Thyroid gland (tissue), 4 donors: ENCODE measurements at regions not wholly inside any gene's neighbourhood (a gene's known extent, or its start where the extent isn't known, plus 50 kb on each side); places are given as distances from the start of the nearest gene placed in this dataset.

Experiments used
- POLR2A ChIP-seq, 2 donors: fragments of 450-650 bp; IDR thresholded peaks; one replicate each; pipeline ENCODE4 v1.6.1; 2017; ENCODE audit warnings: antibody characterized with exemption in 2 of 2, mild to moderate bottlenecking in 2 of 2, moderate library complexity in 1 of 2
- TF ChIP-seq, protein P1 (sequence below), 6 experiments: fragments of 200-600 bp in 3 of 6; fragments of 450-650 bp in 3 of 6; sonication (generic) in 3 of 6; IDR thresholded peaks; one replicate each; pipeline ENCODE4 v1.5.1; 2016 to 2019; ENCODE audit warnings: antibody characterized with exemption in 6 of 6, mild to moderate bottlenecking in 2 of 6, inconsistent platforms in 1 of 6, moderate library complexity in 1 of 6

DNA sequence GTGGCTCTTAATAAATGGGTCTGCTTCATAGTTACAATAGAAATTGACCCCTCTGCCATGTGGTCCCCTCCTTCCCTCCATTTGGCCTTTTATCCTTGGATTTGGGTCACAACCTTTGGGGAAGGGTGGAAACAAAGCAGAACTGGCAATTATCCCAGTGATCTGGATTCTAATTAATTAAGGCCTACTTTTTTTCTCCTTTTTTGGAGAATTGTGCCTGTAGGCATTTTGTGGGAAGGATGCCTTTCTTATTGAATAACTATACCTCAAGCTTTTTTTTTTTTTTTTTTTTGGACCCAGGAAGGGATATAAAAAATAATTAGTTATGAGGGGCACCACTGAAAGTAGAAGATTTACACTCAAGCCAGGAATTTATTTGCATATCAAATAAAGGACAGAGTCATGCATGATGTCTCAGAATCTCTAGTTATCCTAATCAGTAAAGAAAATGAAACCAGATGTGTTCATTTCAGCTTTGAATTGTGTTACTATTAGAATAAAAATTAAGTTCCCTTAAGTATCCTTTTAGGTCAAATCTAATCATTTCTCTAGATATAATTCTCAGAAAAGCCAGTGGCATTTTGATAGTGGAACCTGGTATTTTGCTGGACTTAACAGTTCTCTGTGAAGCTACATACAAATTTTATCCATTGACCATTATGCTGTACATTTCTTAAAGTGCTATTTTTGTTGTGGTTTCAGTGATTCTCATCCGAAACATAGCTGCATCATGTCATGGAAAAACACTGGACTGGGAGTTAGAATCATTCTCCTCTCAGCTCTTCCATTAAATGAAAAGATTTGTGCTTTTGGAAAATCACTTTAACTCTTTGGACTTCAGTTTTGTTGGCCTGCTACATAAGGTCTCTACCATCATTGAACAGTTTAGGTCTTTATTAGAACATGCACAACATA is 129.3 kb downstream of the KCNRG start:
- TF ChIP-seq, protein P1, sequence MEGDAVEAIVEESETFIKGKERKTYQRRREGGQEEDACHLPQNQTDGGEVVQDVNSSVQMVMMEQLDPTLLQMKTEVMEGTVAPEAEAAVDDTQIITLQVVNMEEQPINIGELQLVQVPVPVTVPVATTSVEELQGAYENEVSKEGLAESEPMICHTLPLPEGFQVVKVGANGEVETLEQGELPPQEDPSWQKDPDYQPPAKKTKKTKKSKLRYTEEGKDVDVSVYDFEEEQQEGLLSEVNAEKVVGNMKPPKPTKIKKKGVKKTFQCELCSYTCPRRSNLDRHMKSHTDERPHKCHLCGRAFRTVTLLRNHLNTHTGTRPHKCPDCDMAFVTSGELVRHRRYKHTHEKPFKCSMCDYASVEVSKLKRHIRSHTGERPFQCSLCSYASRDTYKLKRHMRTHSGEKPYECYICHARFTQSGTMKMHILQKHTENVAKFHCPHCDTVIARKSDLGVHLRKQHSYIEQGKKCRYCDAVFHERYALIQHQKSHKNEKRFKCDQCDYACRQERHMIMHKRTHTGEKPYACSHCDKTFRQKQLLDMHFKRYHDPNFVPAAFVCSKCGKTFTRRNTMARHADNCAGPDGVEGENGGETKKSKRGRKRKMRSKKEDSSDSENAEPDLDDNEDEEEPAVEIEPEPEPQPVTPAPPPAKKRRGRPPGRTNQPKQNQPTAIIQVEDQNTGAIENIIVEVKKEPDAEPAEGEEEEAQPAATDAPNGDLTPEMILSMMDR (IDR thresholded peaks at IDR 0.05) = no peak
- TF ChIP-seq POLR2A (IDR thresholded peaks at IDR 0.05) = no peak
